Keratinocyte (primary cell): ENCODE measurements at regions not wholly inside any gene's neighbourhood (a gene's known extent, or its start where the extent isn't known, plus 50 kb on each side); places are given as distances from the start of the nearest gene placed in this dataset.

Experiments
- EZH2 ChIP-seq: IDR thresholded peaks from one replicate; pipeline ENCODE4 v1.6.1; 2012; ENCODE audit warnings: inconsistent platforms, mild to moderate bottlenecking, low read length, moderate library complexity
- TF ChIP-seq, protein P1 (sequence below), 3 experiments: IDR thresholded peaks in 1 of 3; conservative IDR thresholded peaks in 1 of 3; optimal IDR thresholded peaks in 1 of 3; 2 replicates in 2 of 3; 3 replicates in 1 of 3; pipeline versions ENCODE3 to v1.5.1; 2011; ENCODE audit warnings: low read length in 3 of 3, mild to moderate bottlenecking in 3 of 3, moderate library complexity in 2 of 3, control low read depth in 1 of 3, inconsistent platforms in 1 of 3; ENCODE audit not compliant: insufficient read depth in 2 of 3; ENCODE audit errors: extremely low read depth in 1 of 3

DNA sequence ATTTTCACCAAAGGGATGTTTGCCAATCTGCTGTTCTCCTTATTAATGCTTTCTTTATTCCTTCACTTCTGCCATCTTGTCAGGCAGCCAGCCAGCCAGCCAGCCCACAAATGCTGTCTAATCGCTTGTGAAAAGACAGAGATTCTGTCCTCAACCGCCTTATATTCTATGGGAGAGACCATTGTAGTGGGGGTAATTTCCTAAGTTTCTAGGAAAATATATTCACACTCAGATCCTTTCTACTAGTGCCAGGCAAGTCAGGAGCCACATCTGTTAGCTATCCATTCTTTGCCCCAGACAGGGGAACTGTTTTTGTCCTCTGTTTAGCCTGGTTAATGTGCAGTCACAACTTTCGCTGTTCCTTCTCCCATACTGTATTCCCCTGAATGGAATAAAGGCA lies 1023.1 kb downstream of the ADGRL2 start:
- TF ChIP-seq, protein P1, sequence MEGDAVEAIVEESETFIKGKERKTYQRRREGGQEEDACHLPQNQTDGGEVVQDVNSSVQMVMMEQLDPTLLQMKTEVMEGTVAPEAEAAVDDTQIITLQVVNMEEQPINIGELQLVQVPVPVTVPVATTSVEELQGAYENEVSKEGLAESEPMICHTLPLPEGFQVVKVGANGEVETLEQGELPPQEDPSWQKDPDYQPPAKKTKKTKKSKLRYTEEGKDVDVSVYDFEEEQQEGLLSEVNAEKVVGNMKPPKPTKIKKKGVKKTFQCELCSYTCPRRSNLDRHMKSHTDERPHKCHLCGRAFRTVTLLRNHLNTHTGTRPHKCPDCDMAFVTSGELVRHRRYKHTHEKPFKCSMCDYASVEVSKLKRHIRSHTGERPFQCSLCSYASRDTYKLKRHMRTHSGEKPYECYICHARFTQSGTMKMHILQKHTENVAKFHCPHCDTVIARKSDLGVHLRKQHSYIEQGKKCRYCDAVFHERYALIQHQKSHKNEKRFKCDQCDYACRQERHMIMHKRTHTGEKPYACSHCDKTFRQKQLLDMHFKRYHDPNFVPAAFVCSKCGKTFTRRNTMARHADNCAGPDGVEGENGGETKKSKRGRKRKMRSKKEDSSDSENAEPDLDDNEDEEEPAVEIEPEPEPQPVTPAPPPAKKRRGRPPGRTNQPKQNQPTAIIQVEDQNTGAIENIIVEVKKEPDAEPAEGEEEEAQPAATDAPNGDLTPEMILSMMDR (optimal IDR thresholded peaks at IDR 0.05 in 1 of 3, IDR thresholded peaks at IDR 0.05 in 1 of 3, conservative IDR thresholded peaks at IDR 0.05 in 1 of 3; ENCODE audit: extremely low read depth in 1 of 3, insufficient read depth in 2 of 3, low read length in 3 of 3), result no peak
- TF ChIP-seq EZH2, result no peak
